Heart left ventricle (tissue), 16 donors: ENCODE measurements at regions not wholly inside any gene's neighbourhood (a gene's known extent, or its start where the extent isn't known, plus 50 kb on each side); places are given as distances from the start of the nearest gene placed in this dataset.

ENCODE experiments used
- ATAC-seq, 4 donors: fragments of 200-7000 bp; cut with Tn5 transposase; one replicate each; pipeline ENCODE4 v1.9.1; 2020 to 2022; ENCODE audit warnings: moderate library complexity in 4 of 4, mild to moderate bottlenecking in 3 of 4, moderate number of reproducible peaks in 1 of 4
- DNase-seq, 5 donors: peaks; one replicate each; pipeline ENCODE4 v3.0.0-alpha.2; 2020
- H3K27ac ChIP-seq, 12 donors: fragments of 200-600 bp; sonication (generic) in 4 of 12; one replicate each; pipeline versions ENCODE4 v1.5.0 to v1.8.0; 2016 to 2022; ENCODE audit warnings: mild to moderate bottlenecking in 2 of 12
- H3K27me3 ChIP-seq, 9 donors: fragments of 200-600 bp; sonication (generic) in 2 of 9; one replicate each; pipeline versions ENCODE4 v1.5.1 to v1.8.0; 2016 to 2022; ENCODE audit warnings: mild to moderate bottlenecking in 3 of 9
- H3K36me3 ChIP-seq, 9 donors: fragments of 200-600 bp; sonication (generic) in 2 of 9; one replicate each; pipeline versions ENCODE4 v1.5.0 to v1.8.0; 2018 to 2022; ENCODE audit warnings: mild to moderate bottlenecking in 2 of 9
- H3K4me1 ChIP-seq, 12 donors: fragments of 200-600 bp; sonication (generic) in 4 of 12; one replicate each; pipeline versions ENCODE4 v1.5.0 to v1.8.0; 2016 to 2022; ENCODE audit warnings: mild to moderate bottlenecking in 3 of 12
- H3K4me3 ChIP-seq, 12 donors: fragments of 200-600 bp; sonication (generic) in 4 of 12; one replicate each; pipeline versions ENCODE4 v1.5.0 to v1.8.0; 2017 to 2022; ENCODE audit warnings: mild to moderate bottlenecking in 9 of 12, moderate library complexity in 4 of 12
- H3K9me3 ChIP-seq, 12 donors: fragments of 200-600 bp; sonication (generic) in 4 of 12; one replicate each; pipeline versions ENCODE4 v1.5.0 to v1.8.0; 2016 to 2022; ENCODE audit warnings: mild to moderate bottlenecking in 1 of 12
- CTCF ChIP-seq, 12 donors: fragments of 200-600 bp; sonication (generic) in 4 of 12; IDR thresholded peaks; one replicate each; pipeline versions ENCODE4 v1.5.0 to v1.8.0; 2018 to 2022; ENCODE audit warnings: antibody characterized with exemption in 12 of 12, mild to moderate bottlenecking in 5 of 12
- POLR2A ChIP-seq, 2 donors: fragments of 450-650 bp; IDR thresholded peaks; one replicate each; pipeline ENCODE4 v1.6.1; 2017; ENCODE audit warnings: antibody characterized with exemption in 2 of 2, mild to moderate bottlenecking in 2 of 2, moderate library complexity in 2 of 2
- WGBS, 4 donors: extraction: QIAGEN DNeasy Blood & Tissue Kit in 2 of 4; methylation state at CpG; one replicate each; pipeline versions ENCODE4 v1.1.5 to v1.1.7; 2013 to 2018; 5-methylcytosine and 5-hydroxymethylcytosine counted together
- intact Hi-C, 10 donors: fragments of 100-400 bp; cut with DNase I; formaldehyde crosslinking; loops; one replicate each; pipeline versions ENCODE4 v1.11.1 to v1.14.2; 2022
- donor health status: ischemic (EF 13 %, LVEDD 7.1; RV severe dilation, severe dysfunction).
- donor health status: healthy with polysubstance abuse.
- donor health status: DM: no; HTN: yes; CAD: no.
- donor health status: DM: no; HTN: no; CAD: no.
- donor health status: ischemic (EF 25% LVEDD 6.9; RV normal size, moderate dysfunction).
- donor health status: ischemic (EF 25% LVEDD 5.7; RV mildly dilated, moderate dysfunction).
- donor health status: healthy.
- donor health status: DM: yes; HTN: yes; CAD: no.
- donor health status: ischemic (EF 35%, LVEDD 5.7; RV mildly dilated, moderate dysfunction).
- donor health status: nonischemic (EF 11% LVEDD 7.7; RV severe dilation, severe dysfunction).
- donor health status: DM: yes; HTN: yes; CAD: no.
- donor health status: PGD.
- donor health status: ischemic (EF 29% LVEDD 5.4; RV normal size, mild dysfunction).
- donor health status: nonischemic (EF 23%, LVEDD 6.1; RV moderate dilation, normal function).

- Histone ChIP-seq H3K27ac (no peak overlapping the region), H3K4me3 (no peak overlapping the region), H3K27me3 (no peaks in the 10 kb centered on the region), H3K4me1 (no peaks in the 10 kb centered on the region), H3K36me3 (no peaks in the 10 kb centered on the region), H3K9me3 (no peaks in the 10 kb centered on the region)
- 73 to 87% (median 78%) methylated on average over 4 of the region's 4 CpGs for WGBS, 4 donors
- DNase-seq, result no peak
- ATAC-seq, result no peak
- TF ChIP-seq CTCF (IDR thresholded peaks at IDR 0.05), result no peak
- no peak for TF ChIP-seq POLR2A (IDR thresholded peaks at IDR 0.05)
- intact Hi-C loops, result no loop called here
Measured at GRCh38 chr2:116769514-116769913, 1045.0 kb upstream of the DDX18 start.

GRCh38 chr2:116776556-116776955 lies 1037.9 kb upstream of the DDX18 start:
- Histone ChIP-seq H3K27me3 (no peaks in the 10 kb centered on the region), H3K36me3 (no peaks in the 10 kb centered on the region), H3K27ac (no peak overlapping the region), H3K9me3 (peaks cover 0 to 8% (median 0%) of the 10 kb centered on the region in 12 donors), H3K4me1 (no peaks in the 10 kb centered on the region), H3K4me3 (no peak overlapping the region)
- no peak for DNase-seq
- intact Hi-C loops, result no loop called here
- TF ChIP-seq POLR2A (IDR thresholded peaks at IDR 0.05), result no peak
- no peak for TF ChIP-seq CTCF (IDR thresholded peaks at IDR 0.05)
- WGBS, 4 donors, result 75 to 80% (median 78%) methylated on average over 6 of the region's 6 CpGs
- ATAC-seq, result no peak

- WGBS, 4 donors, result 78 to 86% (median 84%) methylated on average over 2 of the region's 2 CpGs
- Histone ChIP-seq H3K9me3 (no peaks in the 10 kb centered on the region), H3K4me3 (no peak overlapping the region), H3K36me3 (no peaks in the 10 kb centered on the region), H3K27me3 (no peaks in the 10 kb centered on the region), H3K4me1 (no peaks in the 10 kb centered on the region), H3K27ac (no peak overlapping the region)
- intact Hi-C loops, result no loop called here
- TF ChIP-seq POLR2A (IDR thresholded peaks at IDR 0.05) (no peak), CTCF (IDR thresholded peaks at IDR 0.05) (no peak)
- ATAC-seq (no peak), DNase-seq (no peak)
Measured at GRCh38 chr2:116787848-116788247, 1026.6 kb upstream of the DDX18 start.

GRCh38 chr2:116802671-116803070 lies 1011.8 kb upstream of the DDX18 start:
- WGBS, 4 donors, result 59 to 69% (median 64%) methylated on average over 3 of the region's 3 CpGs
- TF ChIP-seq POLR2A (IDR thresholded peaks at IDR 0.05) (no peak), CTCF (IDR thresholded peaks at IDR 0.05) (no peak)

More at GRCh38 chr2:116802671-116803070, 1011.8 kb upstream of the DDX18 start:
- Histone ChIP-seq H3K4me3 (no peak overlapping the region), H3K27me3 (no peaks in the 10 kb centered on the region), H3K27ac (no peak overlapping the region), H3K36me3 (no peaks in the 10 kb centered on the region), H3K9me3 (peaks cover 0 to 30% (median 7%) of the 10 kb centered on the region in 12 donors), H3K4me1 (no peaks in the 10 kb centered on the region)
- ATAC-seq (no peak), DNase-seq (no peak)
- intact Hi-C loops, result no loop called here
